OCI-LY3 (cell line): ENCODE measurements at regions not wholly inside any gene's neighbourhood (a gene's known extent, or its start where the extent isn't known, plus 50 kb on each side); places are given as distances from the start of the nearest gene placed in this dataset.

Source experiments
- H2AFZ ChIP-seq: fragments of 200-600, 300-600 bp; shearing (Covaris generic); 2 replicates; pipeline ENCODE4 v1.6.0; 2014; ENCODE audit warnings: antibody characterized with exemption, low read depth, low read length
- H3K27ac ChIP-seq: fragments of 200-600, 300-600 bp; sonication (generic); 2 replicates; pipeline ENCODE4 v1.5.1; 2014; ENCODE audit warnings: mild to moderate bottlenecking, low read length, moderate library complexity, mixed read lengths
- H3K27me3 ChIP-seq: fragments of 200-600, 300-600 bp; sonication (generic); 2 replicates; pipeline ENCODE4 v1.6.1; 2014; ENCODE audit warnings: low read depth, low read length, mixed read lengths
- H3K36me3 ChIP-seq: fragments of 200-600, 300-600 bp; sonication (generic); replicated peaks from 2 replicates; pipeline ENCODE3; 2014; ENCODE audit warnings: low read depth, low read length, mixed read lengths
- H3K4me1 ChIP-seq: fragments of 300-600, 200-600 bp; sonication (generic); 2 replicates; pipeline ENCODE4 v1.6.1; 2014; ENCODE audit warnings: low read length, mixed read lengths
- H3K4me2 ChIP-seq: fragments of 200-600, 300-600 bp; sonication (generic); 2 replicates; pipeline ENCODE4 v1.6.1; 2014; ENCODE audit warnings: low read length, mixed read lengths
- H3K4me3 ChIP-seq: fragments of 300-600, 200-600 bp; sonication (generic); 2 replicates; pipeline ENCODE4 v1.5.1; 2014; ENCODE audit warnings: antibody characterized with exemption, mild to moderate bottlenecking, low read length, moderate library complexity
- H3K79me2 ChIP-seq: fragments of 300-600, 200-600 bp; shearing (Covaris generic); 2 replicates; pipeline ENCODE4 v1.6.1; 2014; ENCODE audit warnings: mild to moderate bottlenecking, low read length, mixed read lengths
- H3K9ac ChIP-seq: fragments of 300-600, 200-600 bp; shearing (Covaris generic); 2 replicates; pipeline ENCODE4 v1.6.0; 2014; ENCODE audit warnings: mild to moderate bottlenecking, low read length, moderate library complexity
- H3K9me3 ChIP-seq: fragments of 200-600, 300-600 bp; shearing (Covaris generic); 2 replicates; pipeline ENCODE4 v1.6.1; 2014; ENCODE audit warnings: low read length, mixed read lengths; ENCODE audit not compliant: insufficient read depth
- H4K20me1 ChIP-seq: fragments of 200-600, 300-600 bp; sonication (generic); 2 replicates; pipeline ENCODE4 v1.6.1; 2016; ENCODE audit warnings: low read length, mixed read lengths; ENCODE audit not compliant: insufficient read depth
- CTCF ChIP-seq: fragments of 200-600, 300-600 bp; sonication (generic); IDR thresholded peaks from 2 replicates; pipeline ENCODE4 v1.5.1; 2014; ENCODE audit warnings: antibody characterized with exemption, low read length, low read depth
- EZH2phosphoT487 ChIP-seq: fragments of 200-600 bp; shearing (Covaris generic); IDR thresholded peaks from 2 replicates; pipeline ENCODE4 v1.6.1; 2018; ENCODE audit warnings: antibody characterized with exemption, mixed run types, low read depth

DNA sequence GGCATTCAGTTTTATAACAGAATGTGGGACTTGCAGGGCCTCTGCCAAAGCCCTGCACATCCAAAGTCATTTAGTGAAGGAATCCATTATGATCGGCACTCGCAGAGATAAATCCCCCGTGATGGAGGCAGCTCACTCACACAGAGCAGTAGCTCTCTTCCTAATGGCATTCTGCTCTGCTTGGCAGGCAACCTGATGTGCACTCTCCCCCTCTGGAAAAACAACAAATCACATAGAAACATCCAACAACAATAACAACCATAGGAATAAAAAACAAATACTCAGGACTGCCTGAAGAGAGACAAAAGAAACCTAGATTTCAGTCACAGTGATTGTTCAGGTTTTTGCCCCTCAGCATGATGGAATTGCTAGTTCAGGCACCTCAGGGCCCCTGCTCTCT is 59.7 kb downstream of the NAA11 start:
- no peak overlapping the region for H3K27ac ChIP-seq
- H3K4me3 ChIP-seq: no peak overlapping the region
- H3K79me2 ChIP-seq: no peaks in the 10 kb centered on the region
- TF ChIP-seq EZH2phosphoT487 (no peak), CTCF (no peak)
- no peak overlapping the region for H3K4me2 ChIP-seq
- no peaks in the 10 kb centered on the region for H3K36me3 ChIP-seq
- no peak overlapping the region for H3K9ac ChIP-seq
- no peaks in the 10 kb centered on the region for H3K27me3 ChIP-seq
- no peaks in the 10 kb centered on the region for H3K4me1 ChIP-seq
- no peak overlapping the region for H2AFZ ChIP-seq
- H4K20me1 ChIP-seq: no peaks in the 10 kb centered on the region
- no peaks in the 10 kb centered on the region for H3K9me3 ChIP-seq

DNA sequence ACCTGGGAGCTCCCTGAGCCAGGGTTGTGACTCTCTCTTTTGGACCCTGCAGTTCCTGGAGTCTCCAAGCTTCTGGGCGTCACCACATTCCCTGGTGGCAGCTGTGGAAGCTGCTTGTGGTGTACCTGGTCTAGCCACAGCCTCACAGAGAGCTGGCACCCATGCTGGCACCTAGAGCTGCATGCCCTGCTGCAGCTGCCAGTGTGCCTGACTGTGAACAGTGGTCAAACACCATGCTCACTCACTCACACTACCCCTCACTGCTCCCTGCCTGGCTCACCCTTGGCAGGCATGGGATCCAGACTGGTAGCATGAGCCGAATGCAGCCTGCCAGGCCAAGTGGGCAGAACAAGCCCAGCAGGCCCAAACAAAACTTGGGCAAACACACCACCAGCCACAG is 66.6 kb downstream of the NAA11 start:
- Histone ChIP-seq H2AFZ (no peak overlapping the region), H3K4me3 (no peak overlapping the region), H3K9me3 (no peaks in the 10 kb centered on the region), H3K36me3 (no peaks in the 10 kb centered on the region), H3K27me3 (no peaks in the 10 kb centered on the region), H3K9ac (no peak overlapping the region), H3K79me2 (no peaks in the 10 kb centered on the region), H3K4me1 (no peaks in the 10 kb centered on the region), H3K27ac (no peak overlapping the region), H4K20me1 (no peaks in the 10 kb centered on the region), H3K4me2 (no peak overlapping the region)
- no peak for TF ChIP-seq EZH2phosphoT487
- TF ChIP-seq CTCF: no peak

GRCh38 chr4:79258614-79259176 is 67.2 kb downstream of the NAA11 start:
- Histone ChIP-seq H3K4me1 (no peaks in the 10 kb centered on the region), H3K27me3 (no peaks in the 10 kb centered on the region), H3K9ac (no peak overlapping the region), H2AFZ (no peak overlapping the region), H3K27ac (no peak overlapping the region), H3K9me3 (no peaks in the 10 kb centered on the region), H3K4me2 (no peak overlapping the region), H3K4me3 (no peak overlapping the region), H4K20me1 (no peaks in the 10 kb centered on the region), H3K36me3 (no peaks in the 10 kb centered on the region), H3K79me2 (no peaks in the 10 kb centered on the region)
- TF ChIP-seq EZH2phosphoT487 (no peak), CTCF (no peak)

DNA sequence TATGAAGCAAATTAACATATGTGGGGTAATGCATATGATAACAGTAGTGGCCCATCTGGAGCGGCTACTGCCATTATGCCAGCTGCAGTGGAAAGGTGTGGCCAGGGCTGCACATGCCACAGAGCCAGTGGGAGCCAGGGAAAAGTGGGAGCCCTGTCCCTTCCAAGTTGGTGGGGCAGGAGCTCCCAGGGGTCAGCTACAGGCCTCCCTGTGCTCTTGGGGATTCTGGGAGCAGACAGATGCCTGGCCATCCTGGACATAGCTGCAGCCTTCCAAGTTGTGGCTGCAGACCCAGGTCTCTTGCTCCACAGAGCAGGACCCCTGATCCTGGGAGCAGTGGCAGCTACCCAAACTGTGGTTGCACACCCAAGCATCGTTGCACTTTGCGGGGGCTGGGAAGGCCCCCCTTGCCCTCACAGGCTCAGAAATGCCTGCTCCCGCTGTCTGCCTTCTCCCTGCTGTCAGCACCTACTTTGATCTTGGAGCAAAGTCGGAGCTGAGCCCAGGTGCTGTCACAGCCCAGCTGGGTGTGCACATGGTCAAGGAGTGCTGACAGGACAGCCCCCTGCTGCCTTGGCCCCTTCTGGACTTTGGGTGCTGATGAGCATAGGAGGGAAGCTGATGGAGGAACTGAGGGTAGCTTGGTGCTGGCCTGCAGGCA is 67.8 kb downstream of the NAA11 start:
- TF ChIP-seq CTCF (no peak), EZH2phosphoT487 (no peak)
- Histone ChIP-seq H3K4me1 (no peaks in the 10 kb centered on the region), H3K79me2 (no peaks in the 10 kb centered on the region), H4K20me1 (no peaks in the 10 kb centered on the region), H3K36me3 (no peaks in the 10 kb centered on the region), H3K4me2 (no peak overlapping the region), H3K9me3 (no peaks in the 10 kb centered on the region), H3K4me3 (no peak overlapping the region), H3K9ac (no peak overlapping the region), H3K27me3 (no peaks in the 10 kb centered on the region), H2AFZ (no peak overlapping the region), H3K27ac (no peak overlapping the region)
